H9 (cell line): ENCODE measurements at regions not wholly inside any gene's neighbourhood (a gene's known extent, or its start where the extent isn't known, plus 50 kb on each side); places are given as distances from the start of the nearest gene placed in this dataset.

Experiments used
- DNase-seq: peaks from one replicate; pipeline ENCODE4 v3.0.0-alpha.2; 2017
- H2AFZ ChIP-seq: one replicate; pipeline ENCODE4 v1.6.1; 2013; ENCODE audit warnings: mild to moderate bottlenecking, low read length, control low read depth, moderate library complexity
- H2AK5ac ChIP-seq: 2 replicates; pipeline ENCODE4 v1.6.1; 2013; ENCODE audit warnings: low read length, control low read depth, mixed read lengths; ENCODE audit not compliant: insufficient read length
- H2BK120ac ChIP-seq: one replicate; pipeline ENCODE4 v1.6.1; 2013; ENCODE audit warnings: low read depth, mild to moderate bottlenecking, low read length, control low read depth, inconsistent platforms; ENCODE audit not compliant: poor library complexity, severe bottlenecking
- H2BK12ac ChIP-seq: 2 replicates; pipeline ENCODE4 v1.6.1; 2013; ENCODE audit warnings: low read length, control low read depth, mixed read lengths, low read depth; ENCODE audit not compliant: insufficient read length
- H2BK15ac ChIP-seq: 2 replicates; pipeline ENCODE4 v1.6.1; 2013; ENCODE audit warnings: low read depth, low read length, control low read depth
- H2BK20ac ChIP-seq: one replicate; pipeline ENCODE4 v1.6.1; 2013; ENCODE audit warnings: low read depth, mild to moderate bottlenecking, low read length, control low read depth, inconsistent platforms; ENCODE audit not compliant: poor library complexity, severe bottlenecking
- H2BK5ac ChIP-seq: 2 replicates; pipeline ENCODE4 v1.6.1; 2013; ENCODE audit warnings: low read length, control low read depth, mixed read lengths; ENCODE audit not compliant: insufficient read length
- H3K14ac ChIP-seq: 2 replicates; pipeline ENCODE4 v1.6.1; 2013; ENCODE audit warnings: low read length, control low read depth; ENCODE audit not compliant: insufficient read depth
- H3K18ac ChIP-seq: 2 replicates; pipeline ENCODE4 v1.6.1; 2013; ENCODE audit warnings: low read depth, mild to moderate bottlenecking, mixed read lengths, low read length, control low read depth; ENCODE audit not compliant: insufficient read length
- H3K23ac ChIP-seq: 2 replicates; pipeline ENCODE4 v1.6.1; 2013; ENCODE audit warnings: low read length, control low read depth, mixed read lengths, low read depth; ENCODE audit not compliant: insufficient read length
- H3K23me2 ChIP-seq: 2 replicates; pipeline ENCODE4 v1.6.1; 2013; ENCODE audit warnings: low read depth, mild to moderate bottlenecking, mixed read lengths, low read length, control low read depth; ENCODE audit not compliant: insufficient read length, poor library complexity, severe bottlenecking
- H3K27ac ChIP-seq: 2 replicates; pipeline ENCODE4 v1.5.1; 2013; ENCODE audit warnings: low read length, control low read depth, mixed read lengths, low read depth; ENCODE audit not compliant: insufficient read length
- H3K27me3 ChIP-seq: 2 replicates; pipeline ENCODE4 v1.6.1; 2013; ENCODE audit warnings: low read length, control low read depth, inconsistent platforms; ENCODE audit not compliant: insufficient read depth
- H3K4ac ChIP-seq: 2 replicates; pipeline ENCODE4 v1.6.1; 2013; ENCODE audit warnings: low read depth, mild to moderate bottlenecking, control low read depth, inconsistent platforms, low read length, moderate library complexity
- H3K4me1 ChIP-seq: 2 replicates; pipeline ENCODE4 v1.6.1; 2013; ENCODE audit warnings: low read length, control low read depth, inconsistent platforms; ENCODE audit not compliant: insufficient read depth
- H3K4me2 ChIP-seq: 2 replicates; pipeline ENCODE4 v1.6.1; 2013; ENCODE audit warnings: low read length, control low read depth, mixed read lengths; ENCODE audit not compliant: insufficient read length, insufficient read depth
- H3K56ac ChIP-seq: 2 replicates; pipeline ENCODE4 v1.6.1; 2013; ENCODE audit warnings: low read depth, mild to moderate bottlenecking, mixed read lengths, low read length, control low read depth; ENCODE audit not compliant: insufficient read length
- H3K79me1 ChIP-seq: 2 replicates; pipeline ENCODE4 v1.6.1; 2013; ENCODE audit warnings: low read depth, mild to moderate bottlenecking, moderate library complexity, low read length, control low read depth, inconsistent platforms; ENCODE audit not compliant: insufficient read depth, poor library complexity, severe bottlenecking
- H3K79me2 ChIP-seq: 2 replicates; pipeline ENCODE4 v1.6.1; 2013; ENCODE audit warnings: low read length, control low read depth, inconsistent platforms; ENCODE audit not compliant: insufficient read depth
- H3K9ac ChIP-seq: 2 replicates; pipeline ENCODE4 v1.6.1; 2013; ENCODE audit warnings: low read length, control low read depth, mixed read lengths; ENCODE audit not compliant: insufficient read length; ENCODE audit errors: extremely low read depth
- H3K9me3 ChIP-seq: one replicate; pipeline ENCODE4 v1.6.1; 2013; ENCODE audit warnings: low read depth, low read length, inconsistent platforms; ENCODE audit not compliant: control insufficient read depth
- H3T11ph ChIP-seq: one replicate; pipeline ENCODE4 v1.6.1; 2013; ENCODE audit warnings: mild to moderate bottlenecking, low read length, control low read depth, inconsistent platforms
- H4K20me1 ChIP-seq: one replicate; pipeline ENCODE4 v1.6.1; 2013; ENCODE audit not compliant: control insufficient read depth, insufficient read length, insufficient read depth
- H4K5ac ChIP-seq: 2 replicates; pipeline ENCODE4 v1.6.1; 2013; ENCODE audit warnings: low read depth, mild to moderate bottlenecking, mixed read lengths, low read length, control low read depth; ENCODE audit not compliant: insufficient read length
- H4K8ac ChIP-seq: replicated peaks from 2 replicates; pipeline ENCODE4 v1.6.1; 2013; ENCODE audit warnings: low read length, control low read depth, mixed read lengths, low read depth; ENCODE audit not compliant: insufficient read length
- H4K91ac ChIP-seq: 2 replicates; pipeline ENCODE4 v1.6.1; 2013; ENCODE audit warnings: low read depth, mild to moderate bottlenecking, moderate library complexity, mixed read lengths, low read length, control low read depth; ENCODE audit not compliant: insufficient read length
- H3K27ac Mint-ChIP-seq, 3 experiments: 2 replicates in 2 of 3; 3 replicates in 1 of 3; pipeline ENCODE4 v1.8.0; 2020 to 2021; ENCODE audit warnings: mixed read lengths in 3 of 3, mild to moderate bottlenecking in 1 of 3, moderate library complexity in 1 of 3
- H3K27me3 Mint-ChIP-seq: 2 replicates; pipeline ENCODE4 v1.8.0; 2021; ENCODE audit warnings: low read depth, mild to moderate bottlenecking, moderate library complexity, mixed read lengths
- H3K36me3 Mint-ChIP-seq, 3 experiments: 2 replicates in 2 of 3; 3 replicates in 1 of 3; pipeline ENCODE4 v1.8.0; 2020 to 2021; ENCODE audit warnings: low read depth in 3 of 3, mixed read lengths in 3 of 3; ENCODE audit not compliant: insufficient read depth in 1 of 3
- H3K4me1 Mint-ChIP-seq, 2 experiments: 2 replicates each; pipeline ENCODE4 v1.8.0; 2020; ENCODE audit warnings: mixed read lengths in 2 of 2
- H3K4me3 Mint-ChIP-seq, 2 experiments: 2 replicates in 1 of 2; 3 replicates in 1 of 2; pipeline ENCODE4 v1.8.0; 2020 to 2021; ENCODE audit warnings: mild to moderate bottlenecking in 2 of 2, mixed read lengths in 2 of 2, moderate library complexity in 1 of 2
- H3K9me3 Mint-ChIP-seq, 2 experiments: 2 replicates in 1 of 2; 3 replicates in 1 of 2; pipeline ENCODE4 v1.8.0; 2020; ENCODE audit warnings: mild to moderate bottlenecking in 2 of 2, mixed read lengths in 2 of 2, moderate library complexity in 1 of 2
- CTCF ChIP-seq: fragments of 200-600 bp; sonication (generic); conservative IDR thresholded peaks from 3 replicates; pipeline ENCODE4 v1.8.0; 2021; ENCODE audit warnings: antibody characterized with exemption, mild to moderate bottlenecking
- WGBS: extraction: QIAGEN DNeasy Blood & Tissue Kit; methylation state at CpG from one replicate; pipeline ENCODE4 v1.1.7; 2013; ENCODE audit warnings: missing lambda C conversion rate, low lambda C conversion rate, mixed read lengths; ENCODE audit not compliant: insufficient read length; ENCODE audit errors: extremely low coverage; 5-methylcytosine and 5-hydroxymethylcytosine counted together

GRCh38 chr9:89706086-89706485 is 101.3 kb downstream of the GADD45G start:
- Mint-ChIP-seq H3K4me3 (no peak overlapping the region), H3K27ac (no peak overlapping the region), H3K4me1 (peaks cover 34 to 35% of the 10 kb centered on the region in 2 experiments), H3K9me3 (no peaks in the 10 kb centered on the region), H3K27me3 (peaks cover 6% of the 10 kb centered on the region), H3K36me3 (peaks cover 0 to 5% (median 0%) of the 10 kb centered on the region in 3 experiments; a peak in 1 of 7 replicates)
- H3K23me2 ChIP-seq, result no peaks in the 10 kb centered on the region
- H2BK15ac ChIP-seq, result no peak overlapping the region
- no peak overlapping the region for H3T11ph ChIP-seq
- H2BK5ac ChIP-seq, result no peak overlapping the region
- H3K27ac ChIP-seq, result no peak overlapping the region
- no peak for TF ChIP-seq CTCF
- H3K4me2 ChIP-seq, result no peak overlapping the region
- no peaks in the 10 kb centered on the region for H3K9me3 ChIP-seq
- H3K56ac ChIP-seq, result no peak overlapping the region
- no peak overlapping the region for H3K4ac ChIP-seq
- no peak overlapping the region for H2BK12ac ChIP-seq
- H2BK20ac ChIP-seq, result no peak overlapping the region
- no peaks in the 10 kb centered on the region for H3K27me3 ChIP-seq
- no peak overlapping the region for H4K91ac ChIP-seq
- no peak overlapping the region for H4K8ac ChIP-seq
- WGBS, result no CpG with 5 or more reads among the region's 3 CpGs
- no peak for DNase-seq
- H3K14ac ChIP-seq, result no peak overlapping the region
- H3K4me1 ChIP-seq, result no peaks in the 10 kb centered on the region
- no peak overlapping the region for H2AFZ ChIP-seq
- no peak overlapping the region for H2AK5ac ChIP-seq
- H3K79me2 ChIP-seq, result no peaks in the 10 kb centered on the region
- no peak overlapping the region for H3K9ac ChIP-seq
- H2BK120ac ChIP-seq, result no peak overlapping the region
- H4K20me1 ChIP-seq, result no peaks in the 10 kb centered on the region
- no peaks in the 10 kb centered on the region for H3K79me1 ChIP-seq
- no peak overlapping the region for H3K18ac ChIP-seq
- no peak overlapping the region for H3K23ac ChIP-seq
- no peak overlapping the region for H4K5ac ChIP-seq
